ENCODE measurements at regions not wholly inside any gene's neighbourhood (a gene's known extent, or its start where the extent isn't known, plus 50 kb on each side); places are given as distances from the start of the nearest gene placed in this dataset.
"Not testable (repeated sequence)": the region's sequence is repeated elsewhere in the genome, so short reads cannot be mapped to it uniquely, and the experiment has no call there.

GRCh38 chr9:117649126-117649525 lies 55.1 kb upstream of the TLR4 start:
- no peak for DNase-seq

- DNase-seq: no peak
These were observed 59.1 kb upstream of the TLR4 start for GRCh38 chr9:117644932-117645636.

GRCh38 chr9:117644133-117644931 lies 59.9 kb upstream of the TLR4 start:
- DNase-seq: peak; percentile 39

GRCh38 chr9:117643288-117643654 lies 60.9 kb upstream of the TLR4 start:
- no peak for DNase-seq

GRCh38 chr9:117642571-117643287 lies 61.5 kb upstream of the TLR4 start:
- DNase-seq: not testable (repeated sequence)

- DNase-seq: no peak
These were observed 67.5 kb upstream of the TLR4 start for GRCh38 chr9:117636681-117637080.

GRCh38 chr9:117625154-117625553 lies 79.0 kb upstream of the TLR4 start:
- no peak for DNase-seq

GRCh38 chr9:117624106-117624505 lies 80.1 kb upstream of the TLR4 start:
- no peak for DNase-seq

- no peak for DNase-seq
These were observed 81.9 kb upstream of the TLR4 start for GRCh38 chr9:117622347-117622746.

- DNase-seq: no peak
These were observed 87.8 kb upstream of the TLR4 start for GRCh38 chr9:117616431-117616831.

- DNase-seq: no peak
These were observed 91.9 kb upstream of the TLR4 start for GRCh38 chr9:117612317-117612716.

- no peak for DNase-seq
These were observed 106.2 kb upstream of the TLR4 start for GRCh38 chr9:117597977-117598376.

GRCh38 chr9:117596678-117597077 lies 107.5 kb upstream of the TLR4 start:
- no peak for DNase-seq

- DNase-seq: no peak
These were observed 108.6 kb upstream of the TLR4 start for GRCh38 chr9:117595650-117596049.

- no peak for DNase-seq
These were observed 116.9 kb upstream of the TLR4 start for GRCh38 chr9:117587263-117587662.

GRCh38 chr9:117574099-117574498 lies 130.1 kb upstream of the TLR4 start:
- DNase-seq: no peak

GRCh38 chr9:117564839-117565238 lies 139.4 kb upstream of the TLR4 start:
- no peak for DNase-seq

- DNase-seq: no peak
These were observed 142.4 kb upstream of the TLR4 start for GRCh38 chr9:117561761-117562160.

GRCh38 chr9:117555964-117556629 lies 141.2 kb upstream of the ASTN2 start:
- peak; percentile 7 for DNase-seq

- no peak for DNase-seq
These were observed 138.0 kb upstream of the ASTN2 start for GRCh38 chr9:117552811-117553210.

- DNase-seq: no peak
These were observed 136.3 kb upstream of the ASTN2 start for GRCh38 chr9:117551171-117551570.

GRCh38 chr9:117549444-117549843 lies 134.6 kb upstream of the ASTN2 start:
- DNase-seq: no peak

GRCh38 chr9:117548556-117548955 lies 133.7 kb upstream of the ASTN2 start:
- no peak for DNase-seq

All from CD4-positive, alpha-beta T cell treated with Interleukin-17A for 4 hours (primary cell).